OCI-LY3 (cell line): ENCODE measurements at regions not wholly inside any gene's neighbourhood (a gene's known extent, or its start where the extent isn't known, plus 50 kb on each side); places are given as distances from the start of the nearest gene placed in this dataset.

Experiments
- EZH2phosphoT487 ChIP-seq: fragments of 200-600 bp; shearing (Covaris generic); IDR thresholded peaks from 2 replicates; pipeline ENCODE4 v1.6.1; 2018; ENCODE audit warnings: antibody characterized with exemption, mixed run types, low read depth
- TF ChIP-seq, protein P1 (sequence below): fragments of 200-600, 300-600 bp; sonication (generic); IDR thresholded peaks from 2 replicates; pipeline ENCODE4 v1.5.1; 2014; ENCODE audit warnings: antibody characterized with exemption, low read length, low read depth

DNA sequence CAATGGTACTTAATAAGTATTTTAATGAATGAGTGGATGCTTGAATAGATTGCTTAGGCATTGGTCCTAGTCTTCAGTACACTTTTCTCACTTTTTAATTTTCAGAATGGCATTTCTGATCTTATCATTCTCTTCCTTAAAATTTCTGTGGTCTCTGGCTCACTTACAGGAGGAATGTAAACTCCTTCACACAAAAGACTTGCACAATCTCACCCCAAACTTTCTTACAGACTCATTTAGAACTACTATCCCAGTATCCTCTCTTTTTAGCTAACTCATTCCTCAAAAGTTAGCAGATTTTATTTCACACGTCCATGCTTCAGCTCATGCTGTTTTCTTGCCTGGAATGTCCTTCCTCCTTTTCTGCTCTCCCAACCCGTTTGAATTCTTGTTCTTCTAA, 350.1 kb downstream of the GRXCR1 start:
- TF ChIP-seq, protein P1, sequence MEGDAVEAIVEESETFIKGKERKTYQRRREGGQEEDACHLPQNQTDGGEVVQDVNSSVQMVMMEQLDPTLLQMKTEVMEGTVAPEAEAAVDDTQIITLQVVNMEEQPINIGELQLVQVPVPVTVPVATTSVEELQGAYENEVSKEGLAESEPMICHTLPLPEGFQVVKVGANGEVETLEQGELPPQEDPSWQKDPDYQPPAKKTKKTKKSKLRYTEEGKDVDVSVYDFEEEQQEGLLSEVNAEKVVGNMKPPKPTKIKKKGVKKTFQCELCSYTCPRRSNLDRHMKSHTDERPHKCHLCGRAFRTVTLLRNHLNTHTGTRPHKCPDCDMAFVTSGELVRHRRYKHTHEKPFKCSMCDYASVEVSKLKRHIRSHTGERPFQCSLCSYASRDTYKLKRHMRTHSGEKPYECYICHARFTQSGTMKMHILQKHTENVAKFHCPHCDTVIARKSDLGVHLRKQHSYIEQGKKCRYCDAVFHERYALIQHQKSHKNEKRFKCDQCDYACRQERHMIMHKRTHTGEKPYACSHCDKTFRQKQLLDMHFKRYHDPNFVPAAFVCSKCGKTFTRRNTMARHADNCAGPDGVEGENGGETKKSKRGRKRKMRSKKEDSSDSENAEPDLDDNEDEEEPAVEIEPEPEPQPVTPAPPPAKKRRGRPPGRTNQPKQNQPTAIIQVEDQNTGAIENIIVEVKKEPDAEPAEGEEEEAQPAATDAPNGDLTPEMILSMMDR: no peak
- TF ChIP-seq EZH2phosphoT487: no peak
